ENCODE measurements at regions not wholly inside any gene's neighbourhood (a gene's known extent, or its start where the extent isn't known, plus 50 kb on each side); places are given as distances from the start of the nearest gene placed in this dataset.

DNA sequence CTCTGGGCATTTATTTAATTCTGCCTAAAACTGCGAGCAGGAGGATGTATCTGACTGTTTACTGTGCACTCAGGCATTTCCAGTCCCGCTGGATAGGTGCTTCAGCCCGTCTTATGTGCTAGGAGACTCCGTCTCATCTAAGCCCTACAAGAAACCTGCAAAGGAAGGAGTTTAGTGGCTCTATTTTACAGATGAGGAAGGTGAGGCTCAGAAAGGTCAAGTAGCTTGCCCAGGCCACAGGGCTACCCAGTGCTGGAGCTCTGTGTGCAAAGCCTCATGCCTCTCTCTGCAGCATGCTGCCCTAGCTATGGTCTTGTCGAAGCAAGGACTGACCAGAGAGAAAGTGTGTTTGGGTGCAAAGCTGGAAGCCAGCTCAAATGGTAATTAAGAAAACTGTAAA lies 73.6 kb upstream of the AFF3 start (continued):
- TF ChIP-seq, protein P1, sequence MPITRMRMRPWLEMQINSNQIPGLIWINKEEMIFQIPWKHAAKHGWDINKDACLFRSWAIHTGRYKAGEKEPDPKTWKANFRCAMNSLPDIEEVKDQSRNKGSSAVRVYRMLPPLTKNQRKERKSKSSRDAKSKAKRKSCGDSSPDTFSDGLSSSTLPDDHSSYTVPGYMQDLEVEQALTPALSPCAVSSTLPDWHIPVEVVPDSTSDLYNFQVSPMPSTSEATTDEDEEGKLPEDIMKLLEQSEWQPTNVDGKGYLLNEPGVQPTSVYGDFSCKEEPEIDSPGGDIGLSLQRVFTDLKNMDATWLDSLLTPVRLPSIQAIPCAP (CRISPR knock-in tag; IDR thresholded peaks at IDR 0.05): no peak
- TF ChIP-seq TP53 (CRISPR knock-in tag; IDR thresholded peaks at IDR 0.05) (no peak), JUN (CRISPR knock-in tag; IDR thresholded peaks at IDR 0.05) (no peak)
- TF ChIP-seq, protein P2, sequence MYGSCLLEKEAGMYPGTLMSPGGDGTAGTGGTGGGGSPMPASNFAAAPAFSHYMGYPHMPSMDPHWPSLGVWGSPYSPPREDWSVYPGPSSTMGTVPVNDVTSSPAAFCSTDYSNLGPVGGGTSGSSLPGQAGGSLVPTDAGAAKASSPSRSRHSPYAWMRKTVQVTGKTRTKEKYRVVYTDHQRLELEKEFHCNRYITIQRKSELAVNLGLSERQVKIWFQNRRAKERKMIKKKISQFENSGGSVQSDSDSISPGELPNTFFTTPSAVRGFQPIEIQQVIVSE (CRISPR knock-in tag; IDR thresholded peaks at IDR 0.05; ENCODE audit: borderline replicate concordance): no peak
- TF ChIP-seq, protein P3, sequence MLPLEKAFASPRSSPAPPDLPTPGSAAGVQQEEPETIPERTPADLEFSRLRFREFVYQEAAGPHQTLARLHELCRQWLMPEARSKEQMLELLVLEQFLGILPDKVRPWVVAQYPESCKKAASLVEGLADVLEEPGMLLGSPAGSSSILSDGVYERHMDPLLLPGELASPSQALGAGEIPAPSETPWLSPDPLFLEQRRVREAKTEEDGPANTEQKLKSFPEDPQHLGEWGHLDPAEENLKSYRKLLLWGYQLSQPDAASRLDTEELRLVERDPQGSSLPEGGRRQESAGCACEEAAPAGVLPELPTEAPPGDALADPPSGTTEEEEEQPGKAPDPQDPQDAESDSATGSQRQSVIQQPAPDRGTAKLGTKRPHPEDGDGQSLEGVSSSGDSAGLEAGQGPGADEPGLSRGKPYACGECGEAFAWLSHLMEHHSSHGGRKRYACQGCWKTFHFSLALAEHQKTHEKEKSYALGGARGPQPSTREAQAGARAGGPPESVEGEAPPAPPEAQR (CRISPR knock-in tag; IDR thresholded peaks at IDR 0.05): no peak
- TF ChIP-seq, protein P4, sequence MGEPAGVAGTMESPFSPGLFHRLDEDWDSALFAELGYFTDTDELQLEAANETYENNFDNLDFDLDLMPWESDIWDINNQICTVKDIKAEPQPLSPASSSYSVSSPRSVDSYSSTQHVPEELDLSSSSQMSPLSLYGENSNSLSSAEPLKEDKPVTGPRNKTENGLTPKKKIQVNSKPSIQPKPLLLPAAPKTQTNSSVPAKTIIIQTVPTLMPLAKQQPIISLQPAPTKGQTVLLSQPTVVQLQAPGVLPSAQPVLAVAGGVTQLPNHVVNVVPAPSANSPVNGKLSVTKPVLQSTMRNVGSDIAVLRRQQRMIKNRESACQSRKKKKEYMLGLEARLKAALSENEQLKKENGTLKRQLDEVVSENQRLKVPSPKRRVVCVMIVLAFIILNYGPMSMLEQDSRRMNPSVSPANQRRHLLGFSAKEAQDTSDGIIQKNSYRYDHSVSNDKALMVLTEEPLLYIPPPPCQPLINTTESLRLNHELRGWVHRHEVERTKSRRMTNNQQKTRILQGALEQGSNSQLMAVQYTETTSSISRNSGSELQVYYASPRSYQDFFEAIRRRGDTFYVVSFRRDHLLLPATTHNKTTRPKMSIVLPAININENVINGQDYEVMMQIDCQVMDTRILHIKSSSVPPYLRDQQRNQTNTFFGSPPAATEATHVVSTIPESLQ (CRISPR knock-in tag; IDR thresholded peaks at IDR 0.05): no peak
- TF ChIP-seq, protein P5, sequence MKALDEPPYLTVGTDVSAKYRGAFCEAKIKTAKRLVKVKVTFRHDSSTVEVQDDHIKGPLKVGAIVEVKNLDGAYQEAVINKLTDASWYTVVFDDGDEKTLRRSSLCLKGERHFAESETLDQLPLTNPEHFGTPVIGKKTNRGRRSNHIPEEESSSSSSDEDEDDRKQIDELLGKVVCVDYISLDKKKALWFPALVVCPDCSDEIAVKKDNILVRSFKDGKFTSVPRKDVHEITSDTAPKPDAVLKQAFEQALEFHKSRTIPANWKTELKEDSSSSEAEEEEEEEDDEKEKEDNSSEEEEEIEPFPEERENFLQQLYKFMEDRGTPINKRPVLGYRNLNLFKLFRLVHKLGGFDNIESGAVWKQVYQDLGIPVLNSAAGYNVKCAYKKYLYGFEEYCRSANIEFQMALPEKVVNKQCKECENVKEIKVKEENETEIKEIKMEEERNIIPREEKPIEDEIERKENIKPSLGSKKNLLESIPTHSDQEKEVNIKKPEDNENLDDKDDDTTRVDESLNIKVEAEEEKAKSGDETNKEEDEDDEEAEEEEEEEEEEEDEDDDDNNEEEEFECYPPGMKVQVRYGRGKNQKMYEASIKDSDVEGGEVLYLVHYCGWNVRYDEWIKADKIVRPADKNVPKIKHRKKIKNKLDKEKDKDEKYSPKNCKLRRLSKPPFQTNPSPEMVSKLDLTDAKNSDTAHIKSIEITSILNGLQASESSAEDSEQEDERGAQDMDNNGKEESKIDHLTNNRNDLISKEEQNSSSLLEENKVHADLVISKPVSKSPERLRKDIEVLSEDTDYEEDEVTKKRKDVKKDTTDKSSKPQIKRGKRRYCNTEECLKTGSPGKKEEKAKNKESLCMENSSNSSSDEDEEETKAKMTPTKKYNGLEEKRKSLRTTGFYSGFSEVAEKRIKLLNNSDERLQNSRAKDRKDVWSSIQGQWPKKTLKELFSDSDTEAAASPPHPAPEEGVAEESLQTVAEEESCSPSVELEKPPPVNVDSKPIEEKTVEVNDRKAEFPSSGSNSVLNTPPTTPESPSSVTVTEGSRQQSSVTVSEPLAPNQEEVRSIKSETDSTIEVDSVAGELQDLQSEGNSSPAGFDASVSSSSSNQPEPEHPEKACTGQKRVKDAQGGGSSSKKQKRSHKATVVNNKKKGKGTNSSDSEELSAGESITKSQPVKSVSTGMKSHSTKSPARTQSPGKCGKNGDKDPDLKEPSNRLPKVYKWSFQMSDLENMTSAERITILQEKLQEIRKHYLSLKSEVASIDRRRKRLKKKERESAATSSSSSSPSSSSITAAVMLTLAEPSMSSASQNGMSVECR (CRISPR knock-in tag; IDR thresholded peaks at IDR 0.05; ENCODE audit: borderline replicate concordance): no peak
- TF ChIP-seq, protein P6, sequence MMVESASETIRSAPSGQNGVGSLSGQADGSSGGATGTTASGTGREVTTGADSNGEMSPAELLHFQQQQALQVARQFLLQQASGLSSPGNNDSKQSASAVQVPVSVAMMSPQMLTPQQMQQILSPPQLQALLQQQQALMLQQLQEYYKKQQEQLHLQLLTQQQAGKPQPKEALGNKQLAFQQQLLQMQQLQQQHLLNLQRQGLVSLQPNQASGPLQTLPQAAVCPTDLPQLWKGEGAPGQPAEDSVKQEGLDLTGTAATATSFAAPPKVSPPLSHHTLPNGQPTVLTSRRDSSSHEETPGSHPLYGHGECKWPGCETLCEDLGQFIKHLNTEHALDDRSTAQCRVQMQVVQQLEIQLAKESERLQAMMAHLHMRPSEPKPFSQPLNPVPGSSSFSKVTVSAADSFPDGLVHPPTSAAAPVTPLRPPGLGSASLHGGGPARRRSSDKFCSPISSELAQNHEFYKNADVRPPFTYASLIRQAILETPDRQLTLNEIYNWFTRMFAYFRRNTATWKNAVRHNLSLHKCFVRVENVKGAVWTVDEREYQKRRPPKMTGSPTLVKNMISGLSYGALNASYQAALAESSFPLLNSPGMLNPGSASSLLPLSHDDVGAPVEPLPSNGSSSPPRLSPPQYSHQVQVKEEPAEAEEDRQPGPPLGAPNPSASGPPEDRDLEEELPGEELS (CRISPR knock-in tag; IDR thresholded peaks at IDR 0.05): no peak
- TF ChIP-seq, protein P7, sequence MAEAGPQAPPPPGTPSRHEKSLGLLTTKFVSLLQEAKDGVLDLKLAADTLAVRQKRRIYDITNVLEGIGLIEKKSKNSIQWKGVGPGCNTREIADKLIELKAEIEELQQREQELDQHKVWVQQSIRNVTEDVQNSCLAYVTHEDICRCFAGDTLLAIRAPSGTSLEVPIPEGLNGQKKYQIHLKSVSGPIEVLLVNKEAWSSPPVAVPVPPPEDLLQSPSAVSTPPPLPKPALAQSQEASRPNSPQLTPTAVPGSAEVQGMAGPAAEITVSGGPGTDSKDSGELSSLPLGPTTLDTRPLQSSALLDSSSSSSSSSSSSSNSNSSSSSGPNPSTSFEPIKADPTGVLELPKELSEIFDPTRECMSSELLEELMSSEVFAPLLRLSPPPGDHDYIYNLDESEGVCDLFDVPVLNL (CRISPR knock-in tag; IDR thresholded peaks at IDR 0.05; ENCODE audit: borderline replicate concordance, low read depth): no peak

DNA sequence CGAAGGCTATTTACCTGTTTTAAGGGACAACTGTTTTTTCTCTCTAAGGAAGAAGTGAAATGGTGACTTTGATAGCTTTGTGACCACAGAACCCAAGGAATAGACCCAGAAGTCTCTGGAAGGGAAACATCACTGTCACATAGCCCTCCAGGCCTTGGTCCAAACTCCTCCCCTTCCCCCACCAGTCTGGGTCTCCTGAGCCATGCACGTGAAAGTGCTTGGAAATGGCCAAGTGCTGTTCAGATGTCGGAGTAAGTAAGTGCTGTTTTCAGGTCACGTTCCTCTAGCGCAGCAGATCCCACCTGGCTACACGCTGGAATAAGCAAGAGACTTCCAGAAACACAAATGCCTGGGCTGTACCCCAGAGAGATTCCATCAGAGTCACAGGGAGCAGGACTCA lies 73.0 kb upstream of the AFF3 start:
- no peak overlapping the region for H3K4me3 Mint-ChIP-seq
- ChIA-PET CTCF (interaction anchor here (0.7 to 1.2 kb wide), 3 partner anchors 22 to 47 kb away, joined by 3 read pairs; no protein-coding TSS in a partner anchor), POLR2A (no interaction called here)
- no peak for TF ChIP-seq NR1H2 (CRISPR knock-in tag; IDR thresholded peaks at IDR 0.05)
- TF ChIP-seq, protein P6 (CRISPR knock-in tag; IDR thresholded peaks at IDR 0.05): no peak
- TF ChIP-seq, protein P8, sequence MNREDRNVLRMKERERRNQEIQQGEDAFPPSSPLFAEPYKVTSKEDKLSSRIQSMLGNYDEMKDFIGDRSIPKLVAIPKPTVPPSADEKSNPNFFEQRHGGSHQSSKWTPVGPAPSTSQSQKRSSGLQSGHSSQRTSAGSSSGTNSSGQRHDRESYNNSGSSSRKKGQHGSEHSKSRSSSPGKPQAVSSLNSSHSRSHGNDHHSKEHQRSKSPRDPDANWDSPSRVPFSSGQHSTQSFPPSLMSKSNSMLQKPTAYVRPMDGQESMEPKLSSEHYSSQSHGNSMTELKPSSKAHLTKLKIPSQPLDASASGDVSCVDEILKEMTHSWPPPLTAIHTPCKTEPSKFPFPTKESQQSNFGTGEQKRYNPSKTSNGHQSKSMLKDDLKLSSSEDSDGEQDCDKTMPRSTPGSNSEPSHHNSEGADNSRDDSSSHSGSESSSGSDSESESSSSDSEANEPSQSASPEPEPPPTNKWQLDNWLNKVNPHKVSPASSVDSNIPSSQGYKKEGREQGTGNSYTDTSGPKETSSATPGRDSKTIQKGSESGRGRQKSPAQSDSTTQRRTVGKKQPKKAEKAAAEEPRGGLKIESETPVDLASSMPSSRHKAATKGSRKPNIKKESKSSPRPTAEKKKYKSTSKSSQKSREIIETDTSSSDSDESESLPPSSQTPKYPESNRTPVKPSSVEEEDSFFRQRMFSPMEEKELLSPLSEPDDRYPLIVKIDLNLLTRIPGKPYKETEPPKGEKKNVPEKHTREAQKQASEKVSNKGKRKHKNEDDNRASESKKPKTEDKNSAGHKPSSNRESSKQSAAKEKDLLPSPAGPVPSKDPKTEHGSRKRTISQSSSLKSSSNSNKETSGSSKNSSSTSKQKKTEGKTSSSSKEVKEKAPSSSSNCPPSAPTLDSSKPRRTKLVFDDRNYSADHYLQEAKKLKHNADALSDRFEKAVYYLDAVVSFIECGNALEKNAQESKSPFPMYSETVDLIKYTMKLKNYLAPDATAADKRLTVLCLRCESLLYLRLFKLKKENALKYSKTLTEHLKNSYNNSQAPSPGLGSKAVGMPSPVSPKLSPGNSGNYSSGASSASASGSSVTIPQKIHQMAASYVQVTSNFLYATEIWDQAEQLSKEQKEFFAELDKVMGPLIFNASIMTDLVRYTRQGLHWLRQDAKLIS (CRISPR knock-in tag; IDR thresholded peaks at IDR 0.05; ENCODE audit: borderline replicate concordance): no peak
- TF ChIP-seq, protein P9, sequence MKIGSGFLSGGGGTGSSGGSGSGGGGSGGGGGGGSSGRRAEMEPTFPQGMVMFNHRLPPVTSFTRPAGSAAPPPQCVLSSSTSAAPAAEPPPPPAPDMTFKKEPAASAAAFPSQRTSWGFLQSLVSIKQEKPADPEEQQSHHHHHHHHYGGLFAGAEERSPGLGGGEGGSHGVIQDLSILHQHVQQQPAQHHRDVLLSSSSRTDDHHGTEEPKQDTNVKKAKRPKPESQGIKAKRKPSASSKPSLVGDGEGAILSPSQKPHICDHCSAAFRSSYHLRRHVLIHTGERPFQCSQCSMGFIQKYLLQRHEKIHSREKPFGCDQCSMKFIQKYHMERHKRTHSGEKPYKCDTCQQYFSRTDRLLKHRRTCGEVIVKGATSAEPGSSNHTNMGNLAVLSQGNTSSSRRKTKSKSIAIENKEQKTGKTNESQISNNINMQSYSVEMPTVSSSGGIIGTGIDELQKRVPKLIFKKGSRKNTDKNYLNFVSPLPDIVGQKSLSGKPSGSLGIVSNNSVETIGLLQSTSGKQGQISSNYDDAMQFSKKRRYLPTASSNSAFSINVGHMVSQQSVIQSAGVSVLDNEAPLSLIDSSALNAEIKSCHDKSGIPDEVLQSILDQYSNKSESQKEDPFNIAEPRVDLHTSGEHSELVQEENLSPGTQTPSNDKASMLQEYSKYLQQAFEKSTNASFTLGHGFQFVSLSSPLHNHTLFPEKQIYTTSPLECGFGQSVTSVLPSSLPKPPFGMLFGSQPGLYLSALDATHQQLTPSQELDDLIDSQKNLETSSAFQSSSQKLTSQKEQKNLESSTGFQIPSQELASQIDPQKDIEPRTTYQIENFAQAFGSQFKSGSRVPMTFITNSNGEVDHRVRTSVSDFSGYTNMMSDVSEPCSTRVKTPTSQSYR (CRISPR knock-in tag; IDR thresholded peaks at IDR 0.05): no peak

More for the DNA sequence above, 73.0 kb upstream of the AFF3 start:
- Mint-ChIP-seq H3K27me3 (ENCODE audit: low read depth) (no peaks in the 10 kb centered on the region), H3K4me1 (no peaks in the 10 kb centered on the region), H3K9me3 (no peaks in the 10 kb centered on the region), H3K27ac (no peak overlapping the region), H3K36me3 (no peaks in the 10 kb centered on the region)
- ATAC-seq: no peak
- no peak for DNase-seq (ENCODE audit: low spot score)

Measured in WTC11 (cell line).